ENCODE measurements at regions not wholly inside any gene's neighbourhood (a gene's known extent, or its start where the extent isn't known, plus 50 kb on each side); places are given as distances from the start of the nearest gene placed in this dataset.

- H3K36me3 ChIP-seq: no peaks in the 10 kb centered on the region
- intact Hi-C loops (cut with micrococcal nuclease): no loop called here
- no peaks in the 10 kb centered on the region for H3K4me1 ChIP-seq
- H3K4me3 ChIP-seq: no peak overlapping the region
- no peaks in the 10 kb centered on the region for H3K27me3 ChIP-seq (ENCODE audit: low read depth)
- no peak for DNase-seq
- H3K27ac ChIP-seq (replicated peaks): no peak overlapping the region
- no peak for TF ChIP-seq CTCF (IDR thresholded peaks at IDR 0.05; ENCODE audit: borderline replicate concordance)
- peaks cover 8% of the 10 kb centered on the region for H3K9me3 ChIP-seq (replicated peaks)
These were observed 1040.8 kb downstream of the TAF11L14 start for GRCh38 chr5:18675041-18675440.

GRCh38 chr5:18686253-18686652 is 1052.0 kb downstream of the TAF11L14 start:
- no peak overlapping the region for H3K4me3 ChIP-seq
- intact Hi-C loops (cut with micrococcal nuclease): no loop called here
- DNase-seq: no peak
- no peaks in the 10 kb centered on the region for H3K9me3 ChIP-seq (replicated peaks)
- H3K36me3 ChIP-seq: no peaks in the 10 kb centered on the region
- no peaks in the 10 kb centered on the region for H3K27me3 ChIP-seq (ENCODE audit: low read depth)
- TF ChIP-seq CTCF (IDR thresholded peaks at IDR 0.05; ENCODE audit: borderline replicate concordance): no peak
- H3K27ac ChIP-seq (replicated peaks): no peak overlapping the region
- H3K4me1 ChIP-seq: no peaks in the 10 kb centered on the region

GRCh38 chr5:18687429-18687828 is 1053.2 kb downstream of the TAF11L14 start:
- H3K27me3 ChIP-seq (ENCODE audit: low read depth): no peaks in the 10 kb centered on the region
- intact Hi-C loops (cut with micrococcal nuclease): no loop called here
- no peak for TF ChIP-seq CTCF (IDR thresholded peaks at IDR 0.05; ENCODE audit: borderline replicate concordance)
- no peak overlapping the region for H3K27ac ChIP-seq (replicated peaks)
- no peaks in the 10 kb centered on the region for H3K9me3 ChIP-seq (replicated peaks)
- no peak for DNase-seq
- H3K4me1 ChIP-seq: no peaks in the 10 kb centered on the region
- no peaks in the 10 kb centered on the region for H3K36me3 ChIP-seq
- H3K4me3 ChIP-seq: no peak overlapping the region

- Histone ChIP-seq H3K4me1 (no peaks in the 10 kb centered on the region), H3K9me3 (replicated peaks) (no peaks in the 10 kb centered on the region), H3K27me3 (ENCODE audit: low read depth) (no peaks in the 10 kb centered on the region), H3K4me3 (no peak overlapping the region), H3K27ac (replicated peaks) (no peak overlapping the region), H3K36me3 (no peaks in the 10 kb centered on the region)
- intact Hi-C loops (cut with micrococcal nuclease): no loop called here
- TF ChIP-seq CTCF (IDR thresholded peaks at IDR 0.05; ENCODE audit: borderline replicate concordance): no peak
- no peak for DNase-seq
These were observed 1065.4 kb downstream of the TAF11L14 start for GRCh38 chr5:18699681-18700080.

GRCh38 chr5:18702821-18703220 is 1068.6 kb downstream of the TAF11L14 start:
- no peak for DNase-seq
- Histone ChIP-seq H3K27me3 (ENCODE audit: low read depth) (no peaks in the 10 kb centered on the region), H3K9me3 (replicated peaks) (no peaks in the 10 kb centered on the region), H3K4me1 (no peaks in the 10 kb centered on the region), H3K27ac (replicated peaks) (no peak overlapping the region), H3K36me3 (no peaks in the 10 kb centered on the region), H3K4me3 (no peak overlapping the region)
- TF ChIP-seq CTCF (IDR thresholded peaks at IDR 0.05; ENCODE audit: borderline replicate concordance): no peak
- intact Hi-C loops (cut with micrococcal nuclease): no loop called here

Data from left ventricle myocardium inferior (tissue), 1 donor.